NCI-H82 treated with DMSO at 0.1 percent for 48 hours (cell line): ENCODE measurements at regions not wholly inside any gene's neighbourhood (a gene's known extent, or its start where the extent isn't known, plus 50 kb on each side); places are given as distances from the start of the nearest gene placed in this dataset.
"Not testable (repeated sequence)": the region's sequence is repeated elsewhere in the genome, so short reads cannot be mapped to it uniquely, and the experiment has no call there.

Source experiments
- DNase-seq: peaks from one replicate; lab custom pipeline; 2025; ENCODE audit not compliant: unreplicated experiment; lab: John Stamatoyannopoulos, UW

GRCh38 chr12:131249246-131250027, 295.7 kb downstream of the ADGRD1 start:
- no peak for DNase-seq

- DNase-seq = no peak
Observed at GRCh38 chr12:131250028-131250950, 296.6 kb downstream of the ADGRD1 start.

- no peak for DNase-seq
Observed at GRCh38 chr12:131250951-131251315, 297.2 kb downstream of the ADGRD1 start.

DNA sequence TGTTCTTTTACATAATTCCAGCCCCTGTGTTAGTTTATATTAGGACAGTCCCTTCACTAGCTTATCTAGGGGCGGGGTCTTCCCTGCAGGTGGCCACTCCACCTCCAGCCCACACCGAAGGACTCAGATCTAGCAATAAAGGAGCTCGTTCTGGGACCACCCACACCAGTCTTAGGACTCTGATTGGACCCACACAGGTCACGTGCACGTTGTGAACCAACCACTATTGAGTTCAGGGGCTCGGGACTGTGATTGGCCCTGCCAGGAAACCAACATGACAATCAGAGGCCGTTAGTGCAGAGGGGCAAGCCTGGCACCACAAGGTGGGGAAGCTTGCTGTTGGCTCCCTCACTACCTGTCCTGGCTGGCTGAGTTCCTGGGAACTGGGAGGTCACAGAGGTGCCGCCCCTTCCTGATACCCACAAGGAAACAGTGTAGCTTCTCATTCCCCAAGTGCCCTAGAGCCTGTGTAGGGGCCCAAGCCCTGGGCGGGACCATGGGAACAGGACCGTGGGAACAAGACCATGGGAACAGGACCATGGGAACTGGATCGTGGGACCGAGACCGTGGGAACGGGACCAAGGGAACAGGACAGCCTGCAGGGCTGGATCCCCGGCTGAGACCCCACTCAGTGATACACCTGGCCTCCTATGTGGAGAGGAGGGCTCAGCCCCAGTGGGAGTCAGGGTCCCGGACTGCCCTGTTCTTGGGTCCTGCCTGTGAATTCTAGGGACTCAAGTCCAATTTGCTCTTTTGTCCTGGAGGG, 297.8 kb downstream of the ADGRD1 start:
- no peak for DNase-seq

DNA sequence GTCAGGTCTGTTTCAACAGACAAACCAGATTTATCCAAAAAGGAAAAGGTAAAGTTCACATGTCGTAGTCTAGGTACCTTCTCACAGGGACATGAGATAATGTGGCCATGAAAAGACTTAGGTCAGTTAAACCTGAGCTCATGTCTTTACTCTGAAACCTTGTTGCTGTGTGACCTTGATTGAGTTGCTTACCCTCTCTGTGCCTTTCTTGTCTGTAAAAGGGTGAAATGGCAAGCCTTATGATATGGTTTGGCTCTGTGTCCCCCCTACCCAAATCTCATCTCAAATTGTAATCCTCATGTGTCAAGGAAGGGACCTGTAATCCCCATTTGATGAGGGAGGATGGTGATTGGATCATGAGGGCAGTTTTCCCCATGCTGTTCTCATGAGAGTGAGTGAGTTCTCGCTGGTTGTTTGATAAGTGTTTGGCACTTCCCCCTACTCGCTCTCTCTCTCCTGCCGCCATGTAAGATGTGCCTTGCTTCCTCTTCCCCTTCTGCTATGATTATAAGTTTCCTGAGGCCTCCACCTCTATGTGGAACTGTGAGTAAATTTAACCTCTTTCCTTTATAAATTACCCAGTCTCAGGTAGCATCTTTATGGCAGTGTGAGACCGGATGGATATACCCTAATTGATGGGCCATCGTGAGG, 299.8 kb downstream of the ADGRD1 start:
- no peak for DNase-seq

DNA sequence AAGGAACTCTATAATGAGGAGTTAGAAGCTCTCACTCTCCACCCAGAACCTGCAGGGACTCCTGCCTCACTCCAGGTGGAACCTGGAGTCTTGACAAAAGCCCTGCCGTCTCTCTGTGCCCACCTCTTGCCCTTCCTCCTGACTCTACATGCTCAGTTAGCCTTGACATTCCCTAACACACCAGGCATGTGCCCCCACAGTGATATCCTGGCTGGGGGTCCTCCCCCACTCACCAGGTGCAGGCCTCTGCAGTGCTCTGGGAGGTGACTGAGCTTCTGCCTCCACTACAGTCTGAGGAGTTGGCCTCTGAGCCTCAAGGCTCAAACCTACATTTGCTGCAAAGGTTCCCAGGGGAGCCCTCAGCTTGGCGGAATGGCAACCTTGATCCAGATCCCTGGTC, 300.7 kb downstream of the ADGRD1 start:
- no peak for DNase-seq

DNA sequence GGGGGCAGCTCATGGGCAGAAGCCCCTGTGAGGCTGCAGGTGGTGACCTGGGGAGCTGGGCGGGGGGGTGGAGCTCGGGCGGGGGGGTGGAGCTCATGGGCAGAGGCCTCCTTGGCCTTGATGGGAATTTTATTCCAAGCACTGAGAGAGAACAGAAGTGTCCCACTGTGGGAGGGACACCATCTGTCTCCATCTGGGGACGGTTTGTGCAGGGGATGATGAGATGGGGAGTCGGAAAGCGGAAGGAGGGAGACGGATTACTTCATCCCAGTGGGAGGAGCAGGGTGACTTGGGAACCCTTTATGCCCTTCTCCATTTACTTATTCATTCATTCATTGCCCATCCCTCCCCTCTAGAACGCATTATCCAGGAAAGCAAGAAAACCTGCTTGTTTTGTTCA, 304.7 kb downstream of the ADGRD1 start:
- no peak for DNase-seq

DNA sequence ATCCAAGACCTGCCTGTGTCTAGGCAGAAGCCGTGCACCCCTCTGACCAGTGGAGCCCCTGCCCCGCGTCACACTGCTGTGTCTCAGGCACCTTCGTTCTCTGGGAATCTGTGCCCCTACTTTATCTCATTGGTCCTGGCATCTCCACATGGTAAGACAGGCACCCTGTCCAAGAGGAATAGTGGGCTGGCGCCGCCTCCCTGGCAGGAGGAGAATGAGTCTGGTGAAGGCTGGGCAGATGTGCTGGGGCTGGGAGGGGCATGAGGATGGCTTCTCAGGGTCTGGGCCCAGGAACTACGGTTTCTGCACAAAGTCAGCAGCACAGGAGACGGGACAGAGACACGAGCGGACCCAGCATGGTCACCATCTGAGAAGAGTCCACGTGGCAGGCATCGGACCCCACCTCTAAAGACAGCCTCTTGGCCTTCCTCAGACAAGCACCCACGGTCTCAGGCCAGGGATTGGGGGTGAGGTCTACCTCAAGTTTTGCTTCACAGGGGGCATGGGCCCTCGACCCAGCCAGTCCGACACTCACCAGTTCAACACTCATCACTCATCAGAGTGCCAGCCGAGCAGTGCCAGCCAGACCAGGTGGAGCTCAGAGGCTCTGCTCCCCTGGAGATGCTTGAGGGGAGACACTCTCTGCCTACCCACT, 306.7 kb downstream of the ADGRD1 start:
- DNase-seq = no peak

DNA sequence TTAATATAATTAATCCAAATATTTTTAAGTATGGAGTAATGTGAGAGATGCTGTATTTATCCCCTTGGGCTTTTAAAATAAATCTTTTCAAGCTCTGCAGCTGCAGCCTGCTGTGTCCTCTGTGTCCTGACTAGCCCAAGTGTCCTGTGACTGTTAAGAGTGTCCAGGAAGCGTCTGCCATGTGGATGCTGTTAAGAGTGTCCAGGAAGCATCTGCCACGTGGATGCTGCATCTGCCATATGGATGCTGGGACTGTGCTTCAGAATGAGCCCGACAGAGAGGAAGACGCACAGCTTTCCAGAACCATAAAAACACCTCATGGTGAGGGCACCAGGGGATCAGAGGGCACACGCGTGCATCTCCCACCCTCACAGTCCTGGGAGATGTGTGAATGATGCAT, 307.2 kb downstream of the ADGRD1 start:
- DNase-seq = no peak

DNA sequence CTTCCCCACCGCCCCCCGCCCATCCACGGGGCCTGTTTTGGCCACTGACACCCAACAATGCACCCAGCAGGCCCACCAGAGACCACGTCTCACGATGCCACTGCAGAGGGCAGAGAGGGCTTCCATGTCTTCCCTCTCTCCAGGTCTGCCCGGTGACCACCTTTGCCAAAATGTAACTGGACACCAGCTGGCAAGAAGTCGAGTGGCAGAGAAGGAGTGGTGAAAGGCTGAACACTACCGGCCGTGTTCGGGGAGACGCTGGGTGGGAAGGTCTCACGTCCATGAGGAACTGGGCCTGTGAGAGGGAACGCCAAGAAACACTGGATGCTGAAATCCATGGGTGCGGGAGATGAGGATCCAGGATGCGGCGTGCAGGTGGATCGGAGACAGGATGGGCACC, 308.2 kb downstream of the ADGRD1 start:
- no peak for DNase-seq

GRCh38 chr12:131263626-131264025, 309.9 kb downstream of the ADGRD1 start:
- no peak for DNase-seq

DNA sequence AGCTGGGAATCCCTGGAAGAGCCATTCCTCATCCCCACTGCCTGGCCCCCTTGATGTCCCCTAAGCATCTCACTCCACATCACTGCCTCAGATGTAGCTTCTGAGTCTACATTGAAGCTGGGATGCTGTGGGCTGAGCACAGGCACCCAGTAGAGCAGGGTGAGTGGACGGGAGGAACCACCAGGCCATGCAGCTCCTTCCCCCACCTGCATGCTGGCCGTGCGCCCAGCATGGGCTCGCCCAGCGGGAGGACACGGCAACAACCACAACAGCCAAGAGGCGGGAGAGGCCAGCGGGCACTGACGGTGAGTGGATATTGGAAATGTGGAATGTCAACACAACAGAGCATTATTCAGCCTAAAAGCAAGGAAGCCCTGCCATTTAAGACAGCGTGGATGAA, 310.9 kb downstream of the ADGRD1 start:
- DNase-seq = no peak

- no peak for DNase-seq
Observed at GRCh38 chr12:131266591-131267467, 313.1 kb downstream of the ADGRD1 start.

- DNase-seq = no peak
Observed at GRCh38 chr12:131267576-131267975, 313.9 kb downstream of the ADGRD1 start.

GRCh38 chr12:131268123-131268522, 314.4 kb downstream of the ADGRD1 start:
- DNase-seq = not testable (repeated sequence)

- DNase-seq = not testable (repeated sequence)
Observed at GRCh38 chr12:131268571-131268970, 314.9 kb downstream of the ADGRD1 start.

DNA sequence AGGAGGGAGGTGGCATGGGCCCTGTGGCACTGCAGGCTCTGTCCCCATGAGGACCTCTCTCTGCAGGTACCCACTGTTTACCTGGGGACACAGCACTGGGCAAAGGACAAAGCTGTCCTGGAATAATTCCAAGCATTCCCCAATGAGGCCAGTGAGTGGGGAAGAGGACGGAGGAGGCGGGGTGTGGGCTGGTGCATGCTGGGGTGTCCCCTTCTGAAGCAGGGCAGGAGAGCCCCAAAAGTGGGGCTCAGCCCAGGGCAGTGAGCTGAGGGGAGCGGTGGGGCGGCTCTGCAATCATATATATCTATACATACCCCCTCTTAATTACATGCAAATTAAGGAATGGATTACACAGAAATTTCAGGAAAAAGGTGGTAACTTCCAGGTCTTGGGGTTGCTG, 315.8 kb downstream of the ADGRD1 start:
- no peak for DNase-seq

GRCh38 chr12:131269977-131270376, 316.3 kb downstream of the ADGRD1 start:
- DNase-seq = peak; percentile 61

DNA sequence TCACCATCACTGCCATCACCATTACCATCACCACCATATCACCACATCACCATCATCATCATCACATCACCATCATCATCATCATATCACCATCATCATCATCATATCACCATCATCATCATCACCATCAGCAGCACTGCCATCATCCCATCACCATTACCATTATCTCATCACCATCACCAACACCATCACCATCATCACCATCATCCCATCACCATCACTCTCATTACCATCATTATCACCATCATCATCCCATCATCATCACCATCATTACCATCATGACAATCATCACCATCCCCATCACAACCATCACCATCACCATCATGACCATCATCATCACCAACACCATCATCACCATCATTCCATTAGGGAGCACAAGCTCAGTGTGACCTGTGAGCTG, 318.0 kb downstream of the ADGRD1 start:
- DNase-seq = no peak
